GM23338 (cell line): ENCODE measurements at regions not wholly inside any gene's neighbourhood (a gene's known extent, or its start where the extent isn't known, plus 50 kb on each side); places are given as distances from the start of the nearest gene placed in this dataset.

Experiments used
- ATAC-seq: fragments of 200-7000 bp; cut with Tn5 transposase; 3 replicates; pipeline ENCODE4 v1.9.1; 2020
- DNase-seq: peaks from one replicate; pipeline ENCODE4 v3.0.0-alpha.2; 2015; ENCODE audit warnings: low spot score
- H2AFZ ChIP-seq: fragments of 200-600 bp; sonication (generic); 2 replicates; pipeline ENCODE4 v1.8.0; 2016; ENCODE audit warnings: antibody characterized with exemption, mild to moderate bottlenecking, moderate library complexity
- H3F3A ChIP-seq: fragments of 200-600 bp; sonication (generic); replicated peaks from 2 replicates; pipeline ENCODE4 v1.8.0; 2017; ENCODE audit warnings: antibody characterized with exemption, mixed run types, low read depth
- H3K27ac ChIP-seq: fragments of 200-600 bp; sonication (generic); 2 replicates; pipeline ENCODE4 v1.6.1; 2016; ENCODE audit warnings: low read depth
- H3K27me3 ChIP-seq: fragments of 200-600 bp; sonication (generic); 2 replicates; pipeline ENCODE4 v1.8.0; 2016; ENCODE audit warnings: mild to moderate bottlenecking, mixed run types, moderate library complexity; ENCODE audit not compliant: insufficient read depth
- H3K36me3 ChIP-seq: fragments of 200-600 bp; sonication (generic); 2 replicates; pipeline ENCODE4 v1.8.0; 2016; ENCODE audit warnings: mild to moderate bottlenecking; ENCODE audit not compliant: insufficient read depth
- H3K4me1 ChIP-seq: fragments of 200-600 bp; sonication (generic); 2 replicates; pipeline ENCODE4 v1.8.0; 2016; ENCODE audit warnings: mild to moderate bottlenecking, moderate library complexity; ENCODE audit not compliant: insufficient read depth
- H3K4me2 ChIP-seq: fragments of 200-600 bp; sonication (generic); 2 replicates; pipeline ENCODE4 v1.7.1; 2017; ENCODE audit warnings: mixed run types
- H3K4me3 ChIP-seq: fragments of 200-600 bp; sonication (generic); 2 replicates; pipeline ENCODE4 v1.6.1; 2016; ENCODE audit warnings: mixed run types
- H3K79me2 ChIP-seq: fragments of 200-600 bp; sonication (generic); replicated peaks from 2 replicates; pipeline ENCODE4 v1.8.0; 2017; ENCODE audit warnings: mild to moderate bottlenecking; ENCODE audit not compliant: insufficient read depth
- H3K9me2 ChIP-seq: fragments of 200-600 bp; sonication (generic); 2 replicates; pipeline ENCODE4 v1.8.0; 2017; ENCODE audit not compliant: insufficient read depth
- H4K20me1 ChIP-seq: fragments of 200-600 bp; sonication (generic); replicated peaks from 2 replicates; pipeline ENCODE4 v1.8.0; 2017; ENCODE audit warnings: mild to moderate bottlenecking; ENCODE audit not compliant: insufficient read depth
- H3K27ac Mint-ChIP-seq: 2 replicates; pipeline ENCODE4 v1.8.0; 2020; ENCODE audit warnings: inconsistent platforms, mild to moderate bottlenecking, moderate library complexity, mixed read lengths
- H3K27me3 Mint-ChIP-seq: 3 replicates; pipeline ENCODE4 v1.8.0; 2022; ENCODE audit warnings: low read depth, mild to moderate bottlenecking, moderate library complexity, mixed read lengths, inconsistent platforms; ENCODE audit not compliant: insufficient read depth, poor library complexity
- H3K36me3 Mint-ChIP-seq: 3 replicates; pipeline ENCODE4 v1.8.0; 2021; ENCODE audit warnings: low read depth, mild to moderate bottlenecking, inconsistent platforms, moderate library complexity, mixed read lengths
- H3K4me1 Mint-ChIP-seq: 3 replicates; pipeline ENCODE4 v1.8.0; 2020; ENCODE audit warnings: mild to moderate bottlenecking, inconsistent platforms, mixed read lengths
- H3K4me3 Mint-ChIP-seq: 3 replicates; pipeline ENCODE4 v1.8.0; 2021; ENCODE audit warnings: moderate library complexity, mild to moderate bottlenecking, inconsistent platforms, mixed read lengths
- H3K9me3 Mint-ChIP-seq: 3 replicates; pipeline ENCODE4 v1.8.0; 2020; ENCODE audit warnings: moderate library complexity, mild to moderate bottlenecking, inconsistent platforms, mixed read lengths
- CREB1 ChIP-seq: fragments of 250-450 bp; sonication (Bioruptor Pico); IDR thresholded peaks from 2 replicates; pipeline ENCODE4 v1.5.0; 2020; ENCODE audit warnings: low read depth, mild to moderate bottlenecking, moderate library complexity
- CTCF ChIP-seq, 2 experiments: fragments of 200-600 bp in 1 of 2; sonication (generic) in 1 of 2; conservative IDR thresholded peaks; 2 replicates each; pipeline versions ENCODE4 v1.5.1 to v1.6.1; 2016 to 2017; ENCODE audit warnings: antibody characterized with exemption in 2 of 2, low read depth in 2 of 2, mild to moderate bottlenecking in 2 of 2, moderate library complexity in 1 of 2
- ETS1 ChIP-seq: IDR thresholded peaks from 2 replicates; pipeline ENCODE4 v1.6.1; 2016; ENCODE audit warnings: antibody characterized with exemption
- EZH2 ChIP-seq: fragments of 200-600 bp; sonication (generic); IDR thresholded peaks from one replicate; pipeline ENCODE4 v1.8.0; 2017; ENCODE audit warnings: antibody characterized with exemption, mild to moderate bottlenecking, low read depth; ENCODE audit not compliant: unreplicated experiment
- EZH2phosphoT487 ChIP-seq: fragments of 200-600 bp; sonication (generic); IDR thresholded peaks from one replicate; pipeline ENCODE4 v1.8.1; 2018; ENCODE audit warnings: antibody characterized with exemption; ENCODE audit not compliant: unreplicated experiment
- JUNB ChIP-seq: IDR thresholded peaks from one replicate; pipeline ENCODE4 v1.6.1; 2016; ENCODE audit warnings: antibody characterized with exemption; ENCODE audit not compliant: unreplicated experiment
- NANOG ChIP-seq: IDR thresholded peaks from 2 replicates; pipeline ENCODE4 v1.6.1; 2016; ENCODE audit warnings: antibody characterized with exemption, borderline replicate concordance
- POLR2AphosphoS5 ChIP-seq: IDR thresholded peaks from 2 replicates; pipeline ENCODE4 v1.6.1; 2016; ENCODE audit warnings: antibody characterized with exemption, low read depth
- REST ChIP-seq: IDR thresholded peaks from one replicate; pipeline ENCODE4 v1.6.1; 2018; ENCODE audit warnings: antibody characterized with exemption; ENCODE audit not compliant: unreplicated experiment
- STAT1 ChIP-seq: IDR thresholded peaks from one replicate; pipeline ENCODE4 v1.6.1; 2016; ENCODE audit warnings: antibody characterized with exemption; ENCODE audit not compliant: unreplicated experiment
- ZNF114 ChIP-seq: fragments of 250-450 bp; sonication (Bioruptor Pico); IDR thresholded peaks from 2 replicates; pipeline ENCODE4 v1.5.0; 2020; ENCODE audit warnings: mild to moderate bottlenecking, moderate library complexity
- ZNF331 ChIP-seq: fragments of 250-450 bp; sonication (Bioruptor Pico); IDR thresholded peaks from 2 replicates; pipeline ENCODE4 v1.5.0; 2020; ENCODE audit warnings: low read depth, mild to moderate bottlenecking, moderate library complexity
- ZNF462 ChIP-seq: fragments of 250-450 bp; sonication (Bioruptor Pico); IDR thresholded peaks from 2 replicates; pipeline ENCODE4 v1.5.0; 2020; ENCODE audit warnings: mild to moderate bottlenecking, moderate library complexity

- Mint-ChIP-seq H3K4me3 (no peak overlapping the region), H3K9me3 (no peaks in the 10 kb centered on the region), H3K27me3 (peaks cover 4% of the 10 kb centered on the region), H3K36me3 (no peaks in the 10 kb centered on the region), H3K27ac (no peak overlapping the region), H3K4me1 (no peaks in the 10 kb centered on the region)
- ATAC-seq (no peak), DNase-seq (no peak)
- Histone ChIP-seq H3K27me3 (no peaks in the 10 kb centered on the region), H3F3A (no peaks in the 10 kb centered on the region), H3K4me1 (no peaks in the 10 kb centered on the region), H3K4me2 (no peak overlapping the region), H3K4me3 (no peak overlapping the region), H3K9me2 (no peaks in the 10 kb centered on the region; the same call in 1 of the 2 replicates), H4K20me1 (no peaks in the 10 kb centered on the region), H3K27ac (no peak overlapping the region), H2AFZ (no peak overlapping the region), H3K36me3 (no peaks in the 10 kb centered on the region), H3K79me2 (no peaks in the 10 kb centered on the region)
- no peak for TF ChIP-seq POLR2AphosphoS5
- no peak for TF ChIP-seq JUNB
- TF ChIP-seq REST, result no peak
- TF ChIP-seq ZNF331, result no peak
- TF ChIP-seq EZH2, result no peak
- TF ChIP-seq CTCF (conservative IDR thresholded peaks at IDR 0.05; ENCODE audit: low read depth in 2 of 2), result no peak
- TF ChIP-seq ZNF114 (CRISPR knock-in tag), result no peak
- no peak for TF ChIP-seq ETS1
- no peak for TF ChIP-seq EZH2phosphoT487
- TF ChIP-seq STAT1, result no peak
- TF ChIP-seq CREB1 (CRISPR knock-in tag), result no peak
- no peak for TF ChIP-seq ZNF462
- TF ChIP-seq NANOG, result no peak
Measured at GRCh38 chr1:87844251-87844650, 515.6 kb downstream of the LMO4 start.
